NCI-H524 (cell line): ENCODE measurements at regions not wholly inside any gene's neighbourhood (a gene's known extent, or its start where the extent isn't known, plus 50 kb on each side); places are given as distances from the start of the nearest gene placed in this dataset.
"Not testable (repeated sequence)": the region's sequence is repeated elsewhere in the genome, so short reads cannot be mapped to it uniquely, and the experiment has no call there.

Source experiments
- DNase-seq, 2 experiments: peaks; one replicate each; lab custom pipeline; 2025; lab: John Stamatoyannopoulos, UW

- not testable (repeated sequence) for DNase-seq
These were observed 58.3 kb downstream of the ART5 start for GRCh38 chr11:3583476-3583875.

GRCh38 chr11:3581389-3581725 lies 60.4 kb downstream of the ART5 start:
- not testable (repeated sequence) for DNase-seq

DNA sequence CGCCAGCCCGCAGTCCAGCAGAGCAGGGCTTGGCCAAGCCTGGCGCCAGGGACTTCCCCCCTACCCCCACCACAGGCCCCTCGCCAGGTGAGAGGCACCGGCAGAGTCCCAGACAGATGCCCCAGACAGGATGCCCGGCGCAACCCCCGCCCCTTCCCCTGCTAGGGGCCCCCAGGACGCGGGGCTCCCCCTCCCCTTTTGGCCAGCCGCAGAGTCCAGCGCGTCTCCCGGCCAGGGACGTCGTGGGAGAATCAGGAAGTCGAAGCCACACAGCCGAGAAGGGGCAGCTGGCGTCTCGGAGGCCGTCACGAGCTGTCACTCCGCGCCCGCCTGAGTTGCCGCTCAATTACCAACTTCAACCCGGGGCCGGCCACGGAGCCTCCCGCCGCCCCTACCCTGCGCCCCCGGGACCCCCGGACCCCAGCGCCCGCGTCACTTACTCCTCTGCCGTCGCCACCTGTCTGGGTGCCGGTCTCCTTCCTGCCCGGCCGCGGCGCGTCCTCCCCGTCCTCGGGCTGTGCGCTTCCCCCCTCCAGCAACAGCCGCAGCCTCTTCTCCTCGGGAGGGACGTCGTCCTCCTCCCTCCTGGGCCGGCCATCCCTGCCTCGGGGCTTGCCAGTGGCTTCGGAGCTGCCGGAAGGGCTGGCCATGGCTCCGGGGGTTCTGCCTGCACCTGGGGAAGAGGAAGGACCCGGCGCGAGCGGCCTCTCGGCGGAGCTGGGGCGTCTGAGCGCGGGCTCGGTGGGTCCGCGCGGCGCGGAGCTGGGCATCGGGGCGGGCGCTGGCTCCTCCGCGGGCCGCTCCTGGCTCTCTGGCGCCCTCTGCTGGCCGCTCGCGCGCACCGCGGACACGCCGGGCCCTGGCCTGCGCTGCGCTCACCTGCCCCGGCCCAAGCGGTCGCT lies 61.1 kb downstream of the ART5 start:
- DNase-seq: peak in 1 of 2 experiments; percentile 30

GRCh38 chr11:3579600-3580459 lies 62.0 kb downstream of the ART5 start:
- DNase-seq: not testable (repeated sequence)

- DNase-seq: not testable (repeated sequence)
These were observed 65.7 kb downstream of the ART5 start for GRCh38 chr11:3576066-3576604.

GRCh38 chr11:3572976-3573647 lies 68.7 kb downstream of the ART5 start:
- not testable (repeated sequence) for DNase-seq

- DNase-seq: not testable (repeated sequence)
These were observed 70.0 kb downstream of the ART5 start for GRCh38 chr11:3571752-3572151.

DNA sequence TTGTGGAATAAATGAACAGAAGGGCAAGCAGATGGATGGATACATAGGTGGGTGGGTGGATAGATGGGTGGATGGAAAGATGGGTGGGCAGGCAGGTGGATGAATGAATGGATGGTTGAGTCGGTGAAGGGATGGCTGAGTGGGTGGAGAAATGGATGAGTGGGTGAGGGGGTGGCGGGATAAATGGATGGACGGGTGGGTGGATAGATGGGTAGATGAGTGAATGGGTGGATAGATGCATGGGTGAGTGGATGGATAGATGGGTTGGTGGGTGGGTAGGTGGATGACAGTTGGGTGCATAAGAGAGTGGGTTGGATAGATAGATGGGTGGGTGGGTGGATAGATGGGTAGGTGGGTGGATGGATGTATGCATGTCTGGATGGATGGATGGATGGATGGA lies 76.0 kb downstream of the ART5 start:
- not testable (repeated sequence) for DNase-seq

DNA sequence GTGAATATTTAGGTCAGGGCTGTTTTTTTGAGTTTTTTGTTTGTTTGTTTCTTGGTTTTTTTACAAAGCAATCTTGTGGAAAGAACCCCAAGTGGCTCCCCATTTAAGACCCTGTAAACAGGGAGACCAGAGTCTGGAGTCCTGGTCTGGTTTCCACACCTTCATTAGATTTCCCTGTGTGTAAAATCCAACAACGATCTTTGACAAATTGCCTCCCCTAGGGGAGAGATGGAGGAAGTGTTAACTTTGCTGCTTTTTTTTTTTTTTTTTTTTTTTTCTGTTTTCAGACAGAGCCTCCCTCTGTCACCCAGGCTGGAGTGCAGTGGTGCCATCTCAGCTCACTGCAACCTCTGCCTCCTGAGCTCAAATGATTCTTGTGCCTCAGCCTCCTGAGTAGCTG lies 77.4 kb downstream of the ART5 start:
- peak in 1 of 2 experiments; percentile 11 for DNase-seq

DNA sequence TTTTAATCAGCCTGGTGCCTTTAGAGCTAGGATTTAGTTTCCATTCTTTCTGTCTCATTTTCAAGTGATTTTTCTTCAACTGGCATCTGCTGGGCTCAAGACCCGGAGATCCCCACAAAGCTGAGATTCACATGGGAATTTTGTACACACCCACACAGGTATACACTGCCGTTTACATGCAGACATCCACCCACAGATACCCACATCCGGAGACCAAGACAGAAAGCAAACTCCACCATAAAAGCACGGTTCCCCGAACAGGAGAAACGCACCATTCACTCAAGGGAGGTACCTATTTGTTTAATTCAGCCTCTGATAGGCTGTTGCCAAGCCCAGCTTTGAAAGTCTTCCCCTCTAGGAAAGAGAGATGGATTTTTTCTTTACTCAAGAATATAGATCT lies 87.2 kb downstream of the ART5 start:
- not testable (repeated sequence) for DNase-seq

- not testable (repeated sequence) for DNase-seq
These were observed 96.8 kb downstream of the ART5 start for GRCh38 chr11:3544990-3545389.

DNA sequence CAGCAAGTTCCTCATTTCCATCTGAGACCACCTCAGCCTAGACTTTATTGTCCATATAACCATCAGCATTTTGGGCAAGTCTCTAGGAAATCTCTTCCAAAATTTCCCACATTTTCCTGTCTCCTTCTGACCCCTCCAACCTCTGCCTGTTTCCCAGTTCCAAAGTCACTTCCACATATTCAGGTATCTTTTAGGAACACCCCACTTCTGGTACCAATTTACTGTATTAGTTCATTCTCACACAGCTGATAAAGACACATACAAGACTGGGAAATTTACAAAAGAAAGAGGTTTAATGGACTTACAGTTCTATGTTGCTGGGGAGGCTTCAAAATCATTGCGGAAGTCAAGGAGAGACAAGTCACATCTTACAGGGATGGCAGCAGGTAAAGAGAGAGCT lies 103.6 kb downstream of the ART5 start:
- DNase-seq: not testable (repeated sequence)

GRCh38 chr11:3537254-3537653 lies 104.5 kb downstream of the ART5 start:
- DNase-seq: not testable (repeated sequence)

DNA sequence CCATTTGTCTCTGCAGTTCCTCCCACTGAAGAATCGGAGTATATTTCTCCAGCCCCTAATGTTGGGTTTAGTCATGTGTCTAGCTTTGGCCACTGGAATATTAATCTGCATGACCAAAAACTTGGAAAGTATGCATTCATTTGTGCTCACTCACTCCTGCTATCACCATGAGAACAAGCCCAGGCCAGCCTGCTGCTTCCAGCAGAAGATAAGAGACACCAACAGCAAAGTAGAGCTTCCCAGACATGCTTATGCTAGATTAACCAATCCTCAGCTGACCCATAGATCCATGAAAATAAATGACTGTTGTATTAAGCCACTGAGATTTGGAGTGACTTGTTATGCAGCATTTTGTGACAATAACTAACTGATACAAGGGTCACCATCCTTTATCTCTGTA lies 108.8 kb downstream of the ART5 start:
- DNase-seq: not testable (repeated sequence)

GRCh38 chr11:3531280-3531679 lies 110.5 kb downstream of the ART5 start:
- DNase-seq: not testable (repeated sequence)

DNA sequence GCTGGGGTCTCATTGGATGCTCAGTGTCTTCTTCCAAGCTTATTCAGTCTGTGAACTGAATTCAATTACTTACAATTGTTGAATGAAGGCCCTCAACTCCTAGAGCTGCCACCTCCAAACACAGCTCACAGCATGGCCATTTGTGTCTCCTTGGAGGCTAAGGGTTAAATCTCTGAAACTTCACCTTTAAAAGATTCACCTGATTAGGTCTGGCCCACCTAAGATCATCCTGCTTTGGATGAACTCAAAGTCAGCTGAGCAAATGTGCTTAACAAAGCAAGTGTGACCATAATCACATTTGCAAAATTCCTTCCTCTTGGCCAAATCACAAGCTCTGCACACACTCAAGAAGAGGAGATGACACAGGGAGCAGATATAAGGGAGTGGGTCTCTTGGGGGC lies 118.2 kb downstream of the ART5 start:
- DNase-seq: not testable (repeated sequence)

- DNase-seq: not testable (repeated sequence)
These were observed 120.9 kb downstream of the ART5 start for GRCh38 chr11:3520905-3521304.

DNA sequence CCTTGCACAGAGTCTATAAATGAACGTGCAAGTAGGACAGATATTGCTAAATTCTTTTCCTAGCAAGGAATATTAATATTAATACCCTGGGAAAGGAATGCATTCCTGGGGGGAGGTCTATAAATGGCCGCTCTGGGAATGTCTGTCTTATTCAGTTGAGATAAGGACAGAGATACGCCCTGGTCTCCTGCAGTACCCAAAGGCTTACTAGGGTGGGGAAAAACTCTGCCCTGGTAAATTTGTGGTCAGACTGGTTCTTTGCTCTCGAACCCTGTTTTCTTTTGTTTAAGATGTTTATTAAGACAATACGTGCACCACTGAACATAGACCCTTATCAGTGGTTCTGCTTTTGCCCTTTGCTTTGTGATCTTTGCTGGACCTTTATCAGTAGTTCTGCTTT lies 122.0 kb downstream of the ART5 start:
- DNase-seq: not testable (repeated sequence)

DNA sequence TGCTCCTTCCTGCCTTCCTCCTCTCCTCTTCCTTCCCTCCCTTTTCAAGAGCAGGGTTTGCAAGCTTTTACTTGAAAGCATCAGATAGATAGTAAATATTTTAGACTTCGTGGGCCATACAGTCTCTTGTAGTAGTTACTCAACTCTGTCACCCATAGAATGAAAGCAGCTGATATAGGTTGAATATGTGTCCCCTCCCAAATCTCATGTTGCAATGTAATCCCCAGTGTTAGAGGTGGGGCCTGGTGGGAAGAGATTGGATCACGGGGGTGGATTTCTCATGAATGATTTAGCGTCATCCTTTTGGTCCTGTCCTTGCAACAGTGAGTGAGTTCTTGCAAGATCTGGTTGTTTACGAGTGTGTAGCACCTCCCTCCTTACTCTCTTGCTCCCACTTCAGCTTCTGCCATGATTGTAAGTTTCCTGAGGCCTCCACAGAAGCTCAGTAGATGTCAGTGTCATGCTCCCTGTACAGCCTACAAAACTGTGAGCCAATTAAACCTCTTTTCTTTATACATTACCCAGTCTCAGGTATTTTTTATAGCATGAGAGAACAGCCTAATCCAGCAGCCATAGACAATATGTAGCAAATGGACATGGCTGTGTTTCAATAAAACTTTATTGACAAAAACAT lies 124.7 kb downstream of the ART5 start:
- DNase-seq: not testable (repeated sequence)

DNA sequence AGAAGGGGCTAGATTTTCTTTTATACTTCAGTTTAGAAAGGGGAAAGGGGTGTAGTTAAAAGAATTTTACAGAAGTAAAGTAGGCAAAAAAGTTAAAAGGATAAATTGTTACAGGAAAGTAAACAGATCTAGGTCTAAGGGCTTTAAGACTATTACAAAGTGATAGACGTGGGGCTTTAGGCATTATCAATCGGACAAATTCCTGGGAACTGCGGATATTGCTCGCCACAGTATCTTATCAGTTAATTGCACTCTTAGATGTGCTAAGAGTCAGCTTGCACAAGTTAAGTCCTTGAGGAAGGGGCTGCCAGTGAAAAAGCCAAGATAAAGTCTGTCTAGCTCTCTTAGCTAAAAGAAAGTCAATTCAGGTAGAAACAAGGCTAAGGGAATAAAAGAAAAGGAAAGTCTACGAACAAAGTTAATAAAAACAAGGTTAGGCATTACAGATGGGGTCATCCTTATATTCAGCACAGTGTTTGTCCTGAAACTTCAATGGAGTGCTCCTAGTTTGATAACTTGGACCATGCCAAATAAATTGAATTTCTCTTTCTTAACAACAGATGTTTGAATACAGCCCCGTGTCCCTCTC lies 125.4 kb downstream of the ART5 start:
- DNase-seq: not testable (repeated sequence)
